Thoracic aorta (tissue), 2 donors: ENCODE measurements at regions not wholly inside any gene's neighbourhood (a gene's known extent, or its start where the extent isn't known, plus 50 kb on each side); places are given as distances from the start of the nearest gene placed in this dataset.

Experiments
- ATAC-seq: fragments of 150-250 bp; one replicate; pipeline ENCODE4 v1.8.0; 2017; ENCODE audit warnings: low read depth; ENCODE audit not compliant: insufficient number of reproducible peaks, low FRiP score
- DNase-seq: peaks from one replicate; pipeline ENCODE4 v3.0.0-alpha.2; 2020; ENCODE audit warnings: low spot score
- H3K27ac ChIP-seq, 2 donors: fragments of 200-600 bp; sonication (generic); 1 replicate in 1 of 2; 2 replicates in 1 of 2; pipeline ENCODE4 v1.5.1; 2016; ENCODE audit warnings: mild to moderate bottlenecking in 2 of 2, moderate library complexity in 2 of 2
- H3K27me3 ChIP-seq: fragments of 200-600 bp; sonication (generic); replicated peaks from 2 replicates; pipeline ENCODE4 v1.6.0; 2016; ENCODE audit warnings: mild to moderate bottlenecking; ENCODE audit not compliant: insufficient read depth
- H3K36me3 ChIP-seq: fragments of 200-600 bp; sonication (generic); one replicate; pipeline ENCODE4 v1.5.1; 2016
- H3K4me1 ChIP-seq, 2 donors: fragments of 200-600 bp; sonication (generic); 1 replicate in 1 of 2; 2 replicates in 1 of 2; pipeline versions ENCODE4 v1.5.1 to v1.6.0; 2016; ENCODE audit warnings: low read depth in 2 of 2, mild to moderate bottlenecking in 1 of 2; ENCODE audit not compliant: control insufficient read depth in 1 of 2
- H3K4me3 ChIP-seq: fragments of 200-600 bp; sonication (generic); 2 replicates; pipeline ENCODE4 v1.5.1; 2016; ENCODE audit warnings: mild to moderate bottlenecking
- H3K9me3 ChIP-seq: fragments of 200-600 bp; sonication (generic); 2 replicates; pipeline ENCODE4 v1.5.1; 2016
- TF ChIP-seq, protein P1 (sequence below): fragments of 200-600 bp; sonication (generic); IDR thresholded peaks from one replicate; pipeline ENCODE4 v1.5.1; 2019; ENCODE audit warnings: antibody characterized with exemption

- TF ChIP-seq, protein P1, sequence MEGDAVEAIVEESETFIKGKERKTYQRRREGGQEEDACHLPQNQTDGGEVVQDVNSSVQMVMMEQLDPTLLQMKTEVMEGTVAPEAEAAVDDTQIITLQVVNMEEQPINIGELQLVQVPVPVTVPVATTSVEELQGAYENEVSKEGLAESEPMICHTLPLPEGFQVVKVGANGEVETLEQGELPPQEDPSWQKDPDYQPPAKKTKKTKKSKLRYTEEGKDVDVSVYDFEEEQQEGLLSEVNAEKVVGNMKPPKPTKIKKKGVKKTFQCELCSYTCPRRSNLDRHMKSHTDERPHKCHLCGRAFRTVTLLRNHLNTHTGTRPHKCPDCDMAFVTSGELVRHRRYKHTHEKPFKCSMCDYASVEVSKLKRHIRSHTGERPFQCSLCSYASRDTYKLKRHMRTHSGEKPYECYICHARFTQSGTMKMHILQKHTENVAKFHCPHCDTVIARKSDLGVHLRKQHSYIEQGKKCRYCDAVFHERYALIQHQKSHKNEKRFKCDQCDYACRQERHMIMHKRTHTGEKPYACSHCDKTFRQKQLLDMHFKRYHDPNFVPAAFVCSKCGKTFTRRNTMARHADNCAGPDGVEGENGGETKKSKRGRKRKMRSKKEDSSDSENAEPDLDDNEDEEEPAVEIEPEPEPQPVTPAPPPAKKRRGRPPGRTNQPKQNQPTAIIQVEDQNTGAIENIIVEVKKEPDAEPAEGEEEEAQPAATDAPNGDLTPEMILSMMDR, result no peak
- no peaks in the 10 kb centered on the region for H3K27me3 ChIP-seq
- no peak for DNase-seq
- ATAC-seq, result no peak
- no peaks in the 10 kb centered on the region for H3K36me3 ChIP-seq
- H3K27ac ChIP-seq, result no peak overlapping the region
- H3K9me3 ChIP-seq, result no peaks in the 10 kb centered on the region
- no peaks in the 10 kb centered on the region for H3K4me1 ChIP-seq
- H3K4me3 ChIP-seq, result no peak overlapping the region
Observed at GRCh38 chr4:64146030-64146429, 263.2 kb downstream of the TECRL start.

DNA sequence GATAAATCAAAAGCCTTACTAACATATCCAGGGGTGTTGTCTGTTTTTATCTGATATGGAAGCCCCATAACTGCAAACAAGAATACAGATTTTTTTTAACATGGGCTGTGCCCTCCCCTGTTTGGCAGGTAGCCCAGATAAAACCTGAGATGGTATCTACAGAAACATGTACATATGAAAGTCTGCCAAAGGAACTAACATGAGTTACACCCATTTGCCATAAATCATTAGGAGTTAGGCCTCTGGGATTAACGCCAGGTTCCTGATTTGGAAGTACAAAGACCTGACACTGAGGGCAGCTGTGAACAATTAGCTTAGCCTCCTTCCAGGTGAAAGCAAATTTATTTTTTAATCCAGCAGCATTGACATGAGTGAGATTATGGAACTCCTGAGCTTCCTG is 264.3 kb downstream of the TECRL start:
- Histone ChIP-seq H3K27ac (no peak overlapping the region), H3K9me3 (peaks cover 4% of the 10 kb centered on the region), H3K27me3 (no peaks in the 10 kb centered on the region), H3K4me3 (no peak overlapping the region), H3K4me1 (no peaks in the 10 kb centered on the region), H3K36me3 (no peaks in the 10 kb centered on the region)
- DNase-seq, result no peak
- ATAC-seq, result no peak
- TF ChIP-seq, protein P1, result no peak

GRCh38 chr4:64130907-64131306 is 278.3 kb downstream of the TECRL start:
- TF ChIP-seq, protein P1, result no peak
- H3K4me1 ChIP-seq, result no peaks in the 10 kb centered on the region
- no peak for ATAC-seq

DNA sequence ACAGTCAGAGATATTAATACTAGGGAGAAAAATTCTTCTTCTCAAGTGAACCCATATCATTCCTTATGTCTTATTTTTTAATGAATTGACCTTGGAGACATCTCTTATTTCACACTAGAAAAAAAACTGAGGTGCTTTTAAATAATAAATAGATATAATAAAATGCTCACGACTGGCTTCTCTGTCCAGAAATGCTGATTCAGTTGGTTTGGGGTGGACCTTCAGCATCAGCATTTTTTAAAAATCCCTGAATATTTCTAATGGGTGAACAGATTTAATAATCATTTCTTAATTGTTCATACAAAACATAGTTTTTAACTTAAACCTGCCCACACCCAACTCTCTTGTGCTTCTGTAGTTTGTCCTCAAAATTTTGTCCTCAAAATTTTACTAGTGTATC is 283.9 kb downstream of the TECRL start:
- Histone ChIP-seq H3K36me3 (no peaks in the 10 kb centered on the region), H3K9me3 (no peaks in the 10 kb centered on the region), H3K4me1 (no peaks in the 10 kb centered on the region), H3K27me3 (no peaks in the 10 kb centered on the region), H3K4me3 (no peak overlapping the region), H3K27ac (no peak overlapping the region)
- DNase-seq (no peak), ATAC-seq (no peak)
- TF ChIP-seq, protein P1, result no peak

More at GRCh38 chr4:64130907-64131306, 278.3 kb downstream of the TECRL start:
- Histone ChIP-seq H3K36me3 (no peaks in the 10 kb centered on the region), H3K27me3 (no peaks in the 10 kb centered on the region), H3K27ac (no peak overlapping the region), H3K4me3 (no peak overlapping the region), H3K9me3 (no peaks in the 10 kb centered on the region)
- no peak for DNase-seq

DNA sequence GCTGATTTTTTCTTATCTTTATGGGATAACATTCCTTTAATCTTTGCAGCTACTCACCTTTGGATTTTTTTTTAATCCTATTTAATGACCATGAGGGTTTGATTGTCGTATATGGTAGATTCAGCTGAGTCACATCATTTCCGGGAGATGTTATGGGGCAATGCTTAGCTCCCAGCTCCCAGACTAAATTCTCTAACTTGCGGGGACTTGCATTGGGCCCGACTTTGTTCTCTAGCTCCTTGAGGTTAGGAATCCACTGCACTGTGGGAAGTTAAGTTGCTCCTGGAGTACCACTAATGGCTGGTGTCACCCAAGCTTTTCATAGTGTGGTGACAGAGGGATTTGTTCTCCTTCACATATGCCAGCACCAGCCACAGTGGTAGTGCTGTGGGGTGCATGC is 287.4 kb downstream of the TECRL start:
- TF ChIP-seq, protein P1, result no peak
- ATAC-seq, result no peak
- Histone ChIP-seq H3K4me1 (no peaks in the 10 kb centered on the region), H3K36me3 (no peaks in the 10 kb centered on the region), H3K4me3 (no peak overlapping the region), H3K27me3 (no peaks in the 10 kb centered on the region), H3K27ac (no peak overlapping the region), H3K9me3 (no peaks in the 10 kb centered on the region)
- DNase-seq, result no peak
